ENCODE measurements at regions not wholly inside any gene's neighbourhood (a gene's known extent, or its start where the extent isn't known, plus 50 kb on each side); places are given as distances from the start of the nearest gene placed in this dataset.

GRCh38 chr13:80688593-80688992 is 347.7 kb upstream of the SPRY2 start:
- POLR2A ChIA-PET = no interaction called here
- peaks cover 11% of the 10 kb centered on the region for H3K4me1 Mint-ChIP-seq
- no peak for TF ChIP-seq CTCF (IDR thresholded peaks at IDR 0.05)
- no peak for ATAC-seq (ENCODE audit: low read depth)
- intact Hi-C loops (cut with micrococcal nuclease) = no loop called here
- no peak for DNase-seq
- H3K9me3 Mint-ChIP-seq = peaks cover 15% of the 10 kb centered on the region
- no peaks in the 10 kb centered on the region for H3K36me3 Mint-ChIP-seq (ENCODE audit: low read depth)
- no peak overlapping the region for H3K27ac Mint-ChIP-seq
- CTCF ChIA-PET = no interaction called here
- no peaks in the 10 kb centered on the region for H3K27me3 Mint-ChIP-seq
- no peak overlapping the region for H3K4me3 Mint-ChIP-seq

GRCh38 chr13:80685942-80686341 is 345.0 kb upstream of the SPRY2 start:
- Mint-ChIP-seq H3K27me3 (no peaks in the 10 kb centered on the region), H3K36me3 (ENCODE audit: low read depth) (no peaks in the 10 kb centered on the region), H3K4me3 (no peak overlapping the region), H3K9me3 (peaks cover 2% of the 10 kb centered on the region), H3K4me1 (peaks cover 11% of the 10 kb centered on the region), H3K27ac (no peak overlapping the region)
- intact Hi-C loops (cut with micrococcal nuclease) = no loop called here
- TF ChIP-seq CTCF (IDR thresholded peaks at IDR 0.05) = no peak
- DNase-seq = no peak
- ChIA-PET CTCF (no interaction called here), POLR2A (no interaction called here)
- ATAC-seq (ENCODE audit: low read depth) = peak; percentile 25

- Mint-ChIP-seq H3K9me3 (peaks cover 1% of the 10 kb centered on the region), H3K4me1 (peaks cover 11% of the 10 kb centered on the region), H3K36me3 (ENCODE audit: low read depth) (no peaks in the 10 kb centered on the region), H3K27ac (no peak overlapping the region), H3K4me3 (no peak overlapping the region), H3K27me3 (no peaks in the 10 kb centered on the region)
- intact Hi-C loops (cut with micrococcal nuclease) = no loop called here
- TF ChIP-seq CTCF (IDR thresholded peaks at IDR 0.05) = no peak
- CTCF ChIA-PET = no interaction called here
- no peak for DNase-seq
- no peak for ATAC-seq (ENCODE audit: low read depth)
- POLR2A ChIA-PET = no interaction called here
These were observed 343.5 kb upstream of the SPRY2 start for GRCh38 chr13:80684217-80684991.

GRCh38 chr13:80680786-80681366 is 339.9 kb upstream of the SPRY2 start:
- H3K27ac Mint-ChIP-seq = no peak overlapping the region
- H3K27me3 Mint-ChIP-seq = no peaks in the 10 kb centered on the region
- CTCF ChIA-PET = no interaction called here
- peaks cover 5% of the 10 kb centered on the region for H3K4me1 Mint-ChIP-seq
- POLR2A ChIA-PET = no interaction called here
- no peaks in the 10 kb centered on the region for H3K36me3 Mint-ChIP-seq (ENCODE audit: low read depth)
- H3K4me3 Mint-ChIP-seq = no peak overlapping the region
- ATAC-seq (ENCODE audit: low read depth) = no peak
- H3K9me3 Mint-ChIP-seq = peaks cover 17% of the 10 kb centered on the region
- no peak for TF ChIP-seq CTCF (IDR thresholded peaks at IDR 0.05)
- no peak for DNase-seq
- intact Hi-C loops (cut with micrococcal nuclease) = no loop called here

GRCh38 chr13:80679423-80679822 is 338.5 kb upstream of the SPRY2 start:
- no peaks in the 10 kb centered on the region for H3K4me1 Mint-ChIP-seq
- ATAC-seq (ENCODE audit: low read depth) = no peak
- no peak for DNase-seq
- peaks cover 20% of the 10 kb centered on the region for H3K9me3 Mint-ChIP-seq
- CTCF ChIA-PET = no interaction called here
- no peak overlapping the region for H3K4me3 Mint-ChIP-seq
- TF ChIP-seq CTCF (IDR thresholded peaks at IDR 0.05) = no peak
- intact Hi-C loops (cut with micrococcal nuclease) = no loop called here
- POLR2A ChIA-PET = no interaction called here
- H3K27me3 Mint-ChIP-seq = no peaks in the 10 kb centered on the region
- H3K27ac Mint-ChIP-seq = no peak overlapping the region
- H3K36me3 Mint-ChIP-seq (ENCODE audit: low read depth) = no peaks in the 10 kb centered on the region
